Breast epithelium (tissue), 3 donors: ENCODE measurements at regions not wholly inside any gene's neighbourhood (a gene's known extent, or its start where the extent isn't known, plus 50 kb on each side); places are given as distances from the start of the nearest gene placed in this dataset.

Experiments
- CTCF ChIP-seq, 3 donors: fragments of 450-650 bp; IDR thresholded peaks; one replicate each; pipeline ENCODE4 v1.5.1; 2016 to 2017; ENCODE audit warnings: antibody characterized with exemption in 3 of 3, mild to moderate bottlenecking in 3 of 3, moderate library complexity in 3 of 3
- POLR2A ChIP-seq: fragments of 450-650 bp; IDR thresholded peaks from one replicate; pipeline ENCODE4 v1.6.1; 2016; ENCODE audit warnings: antibody characterized with exemption, mild to moderate bottlenecking, moderate library complexity
- POLR2AphosphoS5 ChIP-seq, 3 donors: sonication (generic); formaldehyde crosslinking; IDR thresholded peaks; one replicate each; pipeline ENCODE4 v1.6.1; 2017; ENCODE audit warnings: antibody characterized with exemption in 3 of 3

- TF ChIP-seq CTCF (IDR thresholded peaks at IDR 0.05) (no peak), POLR2AphosphoS5 (IDR thresholded peaks at IDR 0.05) (no peak), POLR2A (no peak)
Measured at GRCh38 chr4:14864365-14865030, 137.8 kb upstream of the CPEB2 start.
